Naive B cell (primary cell): ENCODE measurements at regions not wholly inside any gene's neighbourhood (a gene's known extent, or its start where the extent isn't known, plus 50 kb on each side); places are given as distances from the start of the nearest gene placed in this dataset.

ENCODE experiments used
- ATAC-seq, 2 donors: fragments of 150-1000 bp; cut with Tn5 transposase; 2 replicates each; pipeline ENCODE4 v1.10.0; 2021; ENCODE audit warnings: low read depth in 2 of 2, mild to moderate bottlenecking in 2 of 2, moderate library complexity in 2 of 2
- DNase-seq: peaks from one replicate; pipeline ENCODE4 v3.0.0; 2022
- H3K27ac Mint-ChIP-seq, 6 donors: one replicate each; pipeline ENCODE4 v1.8.0; 2020 to 2022; ENCODE audit warnings: mild to moderate bottlenecking in 6 of 6, mixed read lengths in 6 of 6, moderate library complexity in 5 of 6, inconsistent platforms in 2 of 6
- H3K27me3 Mint-ChIP-seq, 3 donors: one replicate each; pipeline ENCODE4 v1.8.0; 2021 to 2022; ENCODE audit warnings: mixed read lengths in 3 of 3, mild to moderate bottlenecking in 1 of 3
- H3K36me3 Mint-ChIP-seq, 2 donors: one replicate each; pipeline ENCODE4 v1.8.0; 2020 to 2022; ENCODE audit warnings: mixed read lengths in 2 of 2, inconsistent platforms in 1 of 2, mild to moderate bottlenecking in 1 of 2
- H3K4me1 Mint-ChIP-seq, 3 donors: one replicate each; pipeline ENCODE4 v1.8.0; 2020 to 2022; ENCODE audit warnings: mixed read lengths in 3 of 3, inconsistent platforms in 1 of 3, mild to moderate bottlenecking in 1 of 3, moderate library complexity in 1 of 3
- H3K4me3 Mint-ChIP-seq, 8 donors: one replicate each; pipeline ENCODE4 v1.8.0; 2020 to 2022; ENCODE audit warnings: mild to moderate bottlenecking in 8 of 8, mixed read lengths in 8 of 8, moderate library complexity in 8 of 8, inconsistent platforms in 2 of 8
- H3K9me3 Mint-ChIP-seq, 7 donors: one replicate each; pipeline ENCODE4 v1.8.0; 2020 to 2022; ENCODE audit warnings: mixed read lengths in 7 of 7, mild to moderate bottlenecking in 5 of 7, inconsistent platforms in 2 of 7, moderate library complexity in 1 of 7

GRCh38 chr2:204059016-204059415 is 122.5 kb downstream of the ICOS start:
- DNase-seq = no peak
- Mint-ChIP-seq H3K36me3 (no peaks in the 10 kb centered on the region), H3K9me3 (peaks cover 0 to 3% (median 0%) of the 10 kb centered on the region in 7 donors)

GRCh38 chr2:204060841-204061240 is 124.3 kb downstream of the ICOS start:
- DNase-seq = no peak
- Mint-ChIP-seq H3K4me1 (no peaks in the 10 kb centered on the region), H3K9me3 (peaks cover 0 to 3% (median 0%) of the 10 kb centered on the region in 7 donors), H3K27me3 (peaks cover 0 to 23% (median 17%) of the 10 kb centered on the region in 3 donors), H3K27ac (no peak overlapping the region), H3K36me3 (no peaks in the 10 kb centered on the region), H3K4me3 (no peak overlapping the region)
- no peak for ATAC-seq

More at GRCh38 chr2:204059016-204059415, 122.5 kb downstream of the ICOS start:
- Mint-ChIP-seq H3K4me3 (no peak overlapping the region), H3K4me1 (no peaks in the 10 kb centered on the region), H3K27ac (no peak overlapping the region), H3K27me3 (peaks cover 0 to 20% (median 17%) of the 10 kb centered on the region in 3 donors)
- no peak for ATAC-seq

- no peaks in the 10 kb centered on the region for H3K36me3 Mint-ChIP-seq
- DNase-seq (no peak), ATAC-seq (no peak)
- H3K9me3 Mint-ChIP-seq = peaks cover 0 to 6% (median 0%) of the 10 kb centered on the region in 7 donors
- peaks cover 0 to 23% (median 17%) of the 10 kb centered on the region in 3 donors for H3K27me3 Mint-ChIP-seq
- H3K4me1 Mint-ChIP-seq = no peaks in the 10 kb centered on the region
- no peak overlapping the region for H3K4me3 Mint-ChIP-seq
- H3K27ac Mint-ChIP-seq = no peak overlapping the region
Observed at GRCh38 chr2:204061241-204061640, 124.7 kb downstream of the ICOS start.

- Mint-ChIP-seq H3K27me3 (peaks cover 0 to 23% (median 17%) of the 10 kb centered on the region in 3 donors), H3K4me1 (no peaks in the 10 kb centered on the region), H3K36me3 (no peaks in the 10 kb centered on the region), H3K9me3 (peaks cover 0 to 6% (median 0%) of the 10 kb centered on the region in 7 donors), H3K27ac (no peak overlapping the region), H3K4me3 (no peak overlapping the region)
- ATAC-seq (no peak), DNase-seq (no peak)
Observed at GRCh38 chr2:204064119-204064518, 127.6 kb downstream of the ICOS start.

GRCh38 chr2:204065566-204065965 is 129.0 kb downstream of the ICOS start:
- DNase-seq (no peak), ATAC-seq (no peak)
- peaks cover 0 to 6% (median 0%) of the 10 kb centered on the region in 7 donors for H3K9me3 Mint-ChIP-seq
- peaks cover 0 to 23% (median 19%) of the 10 kb centered on the region in 3 donors for H3K27me3 Mint-ChIP-seq
- H3K27ac Mint-ChIP-seq = no peak overlapping the region
- no peaks in the 10 kb centered on the region for H3K36me3 Mint-ChIP-seq
- H3K4me3 Mint-ChIP-seq = no peak overlapping the region
- H3K4me1 Mint-ChIP-seq = no peaks in the 10 kb centered on the region

- H3K27ac Mint-ChIP-seq = no peak overlapping the region
- H3K27me3 Mint-ChIP-seq = peaks cover 0 to 22% (median 18%) of the 10 kb centered on the region in 3 donors
- H3K9me3 Mint-ChIP-seq = peaks cover 0 to 6% (median 0%) of the 10 kb centered on the region in 7 donors
- no peak for ATAC-seq
- no peaks in the 10 kb centered on the region for H3K4me1 Mint-ChIP-seq
- no peak overlapping the region for H3K4me3 Mint-ChIP-seq
- DNase-seq = no peak
- no peaks in the 10 kb centered on the region for H3K36me3 Mint-ChIP-seq
Observed at GRCh38 chr2:204066051-204066450, 129.5 kb downstream of the ICOS start.

- H3K27ac Mint-ChIP-seq = no peak overlapping the region
- no peak overlapping the region for H3K4me3 Mint-ChIP-seq
- no peak for ATAC-seq
- no peaks in the 10 kb centered on the region for H3K4me1 Mint-ChIP-seq
- DNase-seq = no peak
- peaks cover 0 to 2% (median 0%) of the 10 kb centered on the region in 7 donors for H3K9me3 Mint-ChIP-seq
- H3K36me3 Mint-ChIP-seq = no peaks in the 10 kb centered on the region
- peaks cover 5 to 16% (median 8%) of the 10 kb centered on the region in 3 donors for H3K27me3 Mint-ChIP-seq
Observed at GRCh38 chr2:204069804-204070203, 133.2 kb downstream of the ICOS start.

- H3K27ac Mint-ChIP-seq = no peak overlapping the region
- no peaks in the 10 kb centered on the region for H3K4me1 Mint-ChIP-seq
- peaks cover 0 to 2% (median 0%) of the 10 kb centered on the region in 7 donors for H3K9me3 Mint-ChIP-seq
- no peak overlapping the region for H3K4me3 Mint-ChIP-seq
- DNase-seq = no peak
- H3K36me3 Mint-ChIP-seq = no peaks in the 10 kb centered on the region
- peaks cover 5 to 17% (median 8%) of the 10 kb centered on the region in 3 donors for H3K27me3 Mint-ChIP-seq
- no peak for ATAC-seq
Observed at GRCh38 chr2:204072443-204073324, 136.1 kb downstream of the ICOS start.

GRCh38 chr2:204074456-204074855 is 137.9 kb downstream of the ICOS start:
- Mint-ChIP-seq H3K27me3 (peaks cover 5 to 18% (median 8%) of the 10 kb centered on the region in 3 donors), H3K4me1 (no peaks in the 10 kb centered on the region), H3K4me3 (no peak overlapping the region), H3K27ac (no peak overlapping the region), H3K36me3 (no peaks in the 10 kb centered on the region), H3K9me3 (peaks cover 0 to 2% (median 0%) of the 10 kb centered on the region in 7 donors)
- ATAC-seq (no peak), DNase-seq (no peak)

- peaks cover 0 to 12% (median 7%) of the 10 kb centered on the region in 3 donors for H3K27me3 Mint-ChIP-seq
- no peaks in the 10 kb centered on the region for H3K36me3 Mint-ChIP-seq
- H3K4me3 Mint-ChIP-seq = no peak overlapping the region
- no peak overlapping the region for H3K27ac Mint-ChIP-seq
- H3K4me1 Mint-ChIP-seq = no peaks in the 10 kb centered on the region
- DNase-seq (no peak), ATAC-seq (no peak)
- H3K9me3 Mint-ChIP-seq = peaks cover 0 to 2% (median 0%) of the 10 kb centered on the region in 7 donors
Observed at GRCh38 chr2:204078003-204078698, 141.6 kb downstream of the ICOS start.

- Mint-ChIP-seq H3K4me1 (no peaks in the 10 kb centered on the region), H3K9me3 (peaks cover 0 to 2% (median 0%) of the 10 kb centered on the region in 7 donors), H3K27ac (no peak overlapping the region), H3K4me3 (no peak overlapping the region), H3K36me3 (no peaks in the 10 kb centered on the region), H3K27me3 (peaks cover 0 to 21% (median 12%) of the 10 kb centered on the region in 3 donors)
- ATAC-seq (no peak), DNase-seq (no peak)
Observed at GRCh38 chr2:204081487-204082425, 145.2 kb downstream of the ICOS start.

GRCh38 chr2:204086167-204086566 is 149.6 kb downstream of the ICOS start:
- Mint-ChIP-seq H3K4me1 (no peaks in the 10 kb centered on the region), H3K27ac (no peak overlapping the region), H3K4me3 (no peak overlapping the region), H3K36me3 (no peaks in the 10 kb centered on the region), H3K27me3 (peaks cover 0 to 21% (median 14%) of the 10 kb centered on the region in 3 donors), H3K9me3 (peaks cover 0 to under 1% (median 0%) of the 10 kb centered on the region in 7 donors)
- ATAC-seq = no peak
- no peak for DNase-seq

- H3K9me3 Mint-ChIP-seq = peaks cover 0 to 21% (median 6%) of the 10 kb centered on the region in 7 donors
- peaks cover 0 to 13% (median 8%) of the 10 kb centered on the region in 3 donors for H3K27me3 Mint-ChIP-seq
- H3K27ac Mint-ChIP-seq = no peak overlapping the region
- H3K4me1 Mint-ChIP-seq = no peaks in the 10 kb centered on the region
- no peaks in the 10 kb centered on the region for H3K36me3 Mint-ChIP-seq
- ATAC-seq (no peak), DNase-seq (no peak)
- no peak overlapping the region for H3K4me3 Mint-ChIP-seq
Observed at GRCh38 chr2:204089105-204089504, 152.5 kb downstream of the ICOS start.
